ENCODE measurements at regions not wholly inside any gene's neighbourhood (a gene's known extent, or its start where the extent isn't known, plus 50 kb on each side); places are given as distances from the start of the nearest gene placed in this dataset.

- Histone ChIP-seq H3K4me3 (replicated peaks in 1 of 3; ENCODE audit: insufficient read depth in 1 of 3, low read depth in 2 of 3, low read length in 3 of 3) (no peak overlapping the region), H2AFZ (ENCODE audit: low read length) (no peak overlapping the region), H3K9me3 (ENCODE audit: low read length) (no peaks in the 10 kb centered on the region), H3K36me3 (replicated peaks in 1 of 2; ENCODE audit: control insufficient read depth in 1 of 2, insufficient read depth in 2 of 2, low read length in 2 of 2) (no peaks in the 10 kb centered on the region), H3K9ac (ENCODE audit: insufficient read depth, low read depth, low read length) (no peak overlapping the region), H3K79me2 (ENCODE audit: insufficient read depth, low read length) (no peaks in the 10 kb centered on the region), H3K4me1 (ENCODE audit: insufficient read depth, low read length) (no peaks in the 10 kb centered on the region), H4K20me1 (ENCODE audit: insufficient read depth, low read length) (no peaks in the 10 kb centered on the region), H3K27ac (ENCODE audit: extremely low read length, insufficient read depth, low read length) (no peak overlapping the region), H3K27me3 (ENCODE audit: control insufficient read depth in 1 of 2, insufficient read depth in 2 of 2, low read length in 2 of 2) (no peaks in the 10 kb centered on the region; a peak in 2 of 5 replicates), H3K4me2 (ENCODE audit: low read depth, low read length) (no peak overlapping the region)
- DNase-seq (ENCODE audit: low spot score) (no peak), ATAC-seq (no peak), FAIRE-seq (no peak)
- BruUV-seq (replicated peaks): no TSS peak
- WGBS (ENCODE audit: low lambda C conversion rate): 9% methylated on average over 3 of the region's 3 CpGs
- ChIA-PET CTCF (ENCODE audit: low intra/inter-chr PET ratio, low total read pairs) (no interaction called here), POLR2A (no interaction called here)
- TF ChIP-seq ZBTB8A (CRISPR knock-in tag; IDR thresholded peaks at IDR 0.05; ENCODE audit: borderline replicate concordance, low read depth): no peak
- no peak for TF ChIP-seq KDM5A (IDR thresholded peaks at IDR 0.05; ENCODE audit: borderline replicate concordance, low read length)
- no peak for TF ChIP-seq SP5 (CRISPR knock-in tag; IDR thresholded peaks at IDR 0.05; ENCODE audit: borderline replicate concordance, low read depth)
- TF ChIP-seq, protein P1, sequence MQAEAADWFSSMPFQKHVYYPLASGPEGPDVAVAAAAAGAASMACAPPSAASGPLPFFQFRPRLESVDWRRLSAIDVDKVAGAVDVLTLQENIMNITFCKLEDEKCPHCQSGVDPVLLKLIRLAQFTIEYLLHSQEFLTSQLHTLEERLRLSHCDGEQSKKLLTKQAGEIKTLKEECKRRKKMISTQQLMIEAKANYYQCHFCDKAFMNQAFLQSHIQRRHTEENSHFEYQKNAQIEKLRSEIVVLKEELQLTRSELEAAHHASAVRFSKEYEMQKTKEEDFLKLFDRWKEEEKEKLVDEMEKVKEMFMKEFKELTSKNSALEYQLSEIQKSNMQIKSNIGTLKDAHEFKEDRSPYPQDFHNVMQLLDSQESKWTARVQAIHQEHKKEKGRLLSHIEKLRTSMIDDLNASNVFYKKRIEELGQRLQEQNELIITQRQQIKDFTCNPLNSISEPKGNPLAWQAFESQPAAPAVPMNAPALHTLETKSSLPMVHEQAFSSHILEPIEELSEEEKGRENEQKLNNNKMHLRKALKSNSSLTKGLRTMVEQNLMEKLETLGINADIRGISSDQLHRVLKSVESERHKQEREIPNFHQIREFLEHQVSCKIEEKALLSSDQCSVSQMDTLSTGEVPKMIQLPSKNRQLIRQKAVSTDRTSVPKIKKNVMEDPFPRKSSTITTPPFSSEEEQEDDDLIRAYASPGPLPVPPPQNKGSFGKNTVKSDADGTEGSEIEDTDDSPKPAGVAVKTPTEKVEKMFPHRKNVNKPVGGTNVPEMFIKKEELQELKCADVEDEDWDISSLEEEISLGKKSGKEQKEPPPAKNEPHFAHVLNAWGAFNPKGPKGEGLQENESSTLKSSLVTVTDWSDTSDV (CRISPR knock-in tag; IDR thresholded peaks at IDR 0.05): no peak
- no peak for TF ChIP-seq ZNF274 (CRISPR knock-in tag; IDR thresholded peaks at IDR 0.05)
- no peak for TF ChIP-seq PBX2 (CRISPR knock-in tag; IDR thresholded peaks at IDR 0.05)
- no peak for TF ChIP-seq HIC2 (CRISPR knock-in tag; IDR thresholded peaks at IDR 0.05; ENCODE audit: low read depth)
- TF ChIP-seq ZNF703 (CRISPR knock-in tag; IDR thresholded peaks at IDR 0.05; ENCODE audit: borderline replicate concordance): no peak
- intact Hi-C loops (cut with micrococcal nuclease; ENCODE audit: unreplicated experiment) (no loop called here), in situ Hi-C loops (cut with HindIII; ENCODE audit: extremely low pct_ligation_motif_present, low pct_unique_long_range_greater_than_20kb) (no loop called here)
Measured at GRCh38 chr4:187934766-187935165, 60.8 kb upstream of the ZFP42 start.
